Astrocyte (in vitro differentiated cells and primary cell): ENCODE measurements at regions not wholly inside any gene's neighbourhood (a gene's known extent, or its start where the extent isn't known, plus 50 kb on each side); places are given as distances from the start of the nearest gene placed in this dataset.

Experiments used
- DNase-seq: peaks from one replicate; pipeline ENCODE4 v3.0.0-alpha.2; 2010; ENCODE audit warnings: low read depth
- FAIRE-seq: peaks from 2 replicates; lab custom pipeline; 2011; peaks lifted over from hg19 to GRCh38; lab: Jason Lieb, UNC
- H2AFZ ChIP-seq: 2 replicates; pipeline ENCODE4 v1.6.0; 2012; ENCODE audit warnings: low read depth, low read length, inconsistent platforms
- H3K27ac ChIP-seq: 2 replicates; pipeline ENCODE4 v1.5.1; 2011; ENCODE audit warnings: low read depth, low read length, inconsistent platforms
- H3K27me3 ChIP-seq: 2 replicates; pipeline ENCODE4 v1.6.0; 2011; ENCODE audit warnings: low read length, inconsistent platforms; ENCODE audit not compliant: insufficient read depth
- H3K36me3 ChIP-seq: 2 replicates; pipeline ENCODE4 v1.5.1; 2011; ENCODE audit warnings: low read length, inconsistent platforms; ENCODE audit not compliant: insufficient read depth
- H3K4me1 ChIP-seq: 2 replicates; pipeline ENCODE4 v1.5.1; 2011; ENCODE audit warnings: low read length, inconsistent platforms; ENCODE audit not compliant: insufficient read depth
- H3K4me2 ChIP-seq: 2 replicates; pipeline ENCODE4 v1.6.0; 2012; ENCODE audit warnings: low read length, inconsistent platforms
- H3K4me3 ChIP-seq: 2 replicates; pipeline ENCODE4 v1.5.1; 2011; ENCODE audit warnings: low read depth, mild to moderate bottlenecking, low read length, inconsistent platforms; ENCODE audit not compliant: insufficient read depth
- H3K79me2 ChIP-seq: 2 replicates; pipeline ENCODE4 v1.6.0; 2012; ENCODE audit warnings: mild to moderate bottlenecking, low read length, inconsistent platforms; ENCODE audit not compliant: insufficient read depth
- H3K9ac ChIP-seq: 2 replicates; pipeline ENCODE4 v1.6.0; 2012; ENCODE audit warnings: mild to moderate bottlenecking, low read length, inconsistent platforms
- H3K9me3 ChIP-seq: 2 replicates; pipeline ENCODE4 v1.5.1; 2012; ENCODE audit warnings: low read depth, mild to moderate bottlenecking, low read length, inconsistent platforms; ENCODE audit not compliant: insufficient read depth
- H4K20me1 ChIP-seq: 2 replicates; pipeline ENCODE4 v1.6.0; 2012; ENCODE audit warnings: low read length, inconsistent platforms; ENCODE audit not compliant: insufficient read depth
- H3K27ac Mint-ChIP-seq: one replicate; pipeline ENCODE4 v1.8.0; 2021; ENCODE audit warnings: mild to moderate bottlenecking, mixed read lengths; ENCODE audit not compliant: unreplicated experiment
- H3K27me3 Mint-ChIP-seq: one replicate; pipeline ENCODE4 v1.8.0; 2021; ENCODE audit warnings: low read depth, mixed read lengths; ENCODE audit not compliant: unreplicated experiment
- H3K36me3 Mint-ChIP-seq: one replicate; pipeline ENCODE4 v1.8.0; 2021; ENCODE audit warnings: low read depth, mixed read lengths; ENCODE audit not compliant: unreplicated experiment
- H3K4me1 Mint-ChIP-seq: one replicate; pipeline ENCODE4 v1.8.0; 2021; ENCODE audit warnings: low read depth, mixed read lengths; ENCODE audit not compliant: unreplicated experiment
- H3K4me3 Mint-ChIP-seq: one replicate; pipeline ENCODE4 v1.8.0; 2021; ENCODE audit warnings: mild to moderate bottlenecking, moderate library complexity, mixed read lengths; ENCODE audit not compliant: unreplicated experiment
- H3K9me3 Mint-ChIP-seq: one replicate; pipeline ENCODE4 v1.8.0; 2021; ENCODE audit warnings: mild to moderate bottlenecking, mixed read lengths; ENCODE audit not compliant: unreplicated experiment
- CTCF ChIP-seq: IDR thresholded peaks from 2 replicates; pipeline ENCODE4 v1.5.1; 2011; ENCODE audit warnings: low read depth, mild to moderate bottlenecking, inconsistent platforms, low read length, moderate library complexity; ENCODE audit not compliant: insufficient read depth
- EZH2 ChIP-seq: IDR thresholded peaks from 2 replicates; pipeline ENCODE4 v1.6.1; 2012; ENCODE audit warnings: mild to moderate bottlenecking, low read length, inconsistent platforms; ENCODE audit not compliant: insufficient read depth

GRCh38 chr17:79217473-79218135, 143.0 kb downstream of the ENGASE start:
- TF ChIP-seq EZH2 (no peak), CTCF (no peak)
- FAIRE-seq, result no peak
- peaks cover 2% of the 10 kb centered on the region for H3K4me1 Mint-ChIP-seq

DNA sequence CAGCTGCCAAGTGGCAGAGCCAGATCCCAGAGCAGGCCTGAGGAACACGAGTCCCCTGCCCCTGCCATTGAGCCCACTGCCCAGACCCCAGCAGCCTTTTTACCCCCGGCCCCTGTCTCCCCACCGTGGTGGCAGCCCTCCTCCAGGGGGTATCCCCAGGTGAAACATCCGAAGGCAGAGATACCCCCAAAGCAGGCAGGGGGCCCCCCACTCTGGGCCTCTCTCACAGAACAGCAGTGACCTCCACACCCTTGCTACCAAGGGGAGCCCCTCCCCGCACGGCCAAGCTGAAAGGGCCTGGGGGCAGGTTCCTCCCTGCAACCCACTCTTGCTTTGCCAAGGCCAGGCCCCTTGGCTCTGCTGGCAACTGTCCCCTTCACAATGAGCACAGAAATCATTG, 142.2 kb downstream of the ENGASE start:
- H3K4me1 Mint-ChIP-seq, result peaks cover 4% of the 10 kb centered on the region

More at GRCh38 chr17:79217473-79218135, 143.0 kb downstream of the ENGASE start:
- Mint-ChIP-seq H3K27ac (no peak overlapping the region), H3K4me3 (no peak overlapping the region), H3K9me3 (peaks cover 1% of the 10 kb centered on the region), H3K27me3 (peaks cover 50% of the 10 kb centered on the region), H3K36me3 (no peaks in the 10 kb centered on the region)
- DNase-seq, result no peak
- H3K27ac ChIP-seq, result no peak overlapping the region
- no peaks in the 10 kb centered on the region for H3K4me1 ChIP-seq
- no peaks in the 10 kb centered on the region for H4K20me1 ChIP-seq
- H3K79me2 ChIP-seq, result no peaks in the 10 kb centered on the region
- H3K27me3 ChIP-seq, result peaks cover 14% of the 10 kb centered on the region
- no peak overlapping the region for H3K4me2 ChIP-seq
- H3K9me3 ChIP-seq, result no peaks in the 10 kb centered on the region
- no peak overlapping the region for H3K4me3 ChIP-seq
- no peaks in the 10 kb centered on the region for H3K36me3 ChIP-seq
- H3K9ac ChIP-seq, result no peak overlapping the region
- no peak overlapping the region for H2AFZ ChIP-seq

More for the DNA sequence above, 142.2 kb downstream of the ENGASE start:
- no peaks in the 10 kb centered on the region for H3K79me2 ChIP-seq
- Mint-ChIP-seq H3K4me3 (no peak overlapping the region), H3K27ac (no peak overlapping the region), H3K9me3 (peaks cover 1% of the 10 kb centered on the region), H3K36me3 (no peaks in the 10 kb centered on the region), H3K27me3 (peaks cover 53% of the 10 kb centered on the region)
- no peaks in the 10 kb centered on the region for H3K9me3 ChIP-seq
- no peak overlapping the region for H3K4me3 ChIP-seq
- H3K4me1 ChIP-seq, result no peaks in the 10 kb centered on the region
- FAIRE-seq, result no peak
- peaks cover 14% of the 10 kb centered on the region for H3K27me3 ChIP-seq
- TF ChIP-seq EZH2 (no peak), CTCF (no peak)
- H4K20me1 ChIP-seq, result no peaks in the 10 kb centered on the region
- no peaks in the 10 kb centered on the region for H3K36me3 ChIP-seq
- no peak overlapping the region for H3K9ac ChIP-seq
- DNase-seq, result no peak
- H2AFZ ChIP-seq, result no peak overlapping the region
- no peak overlapping the region for H3K4me2 ChIP-seq
- H3K27ac ChIP-seq, result no peak overlapping the region
